GM21825 (cell line): ENCODE measurements at regions not wholly inside any gene's neighbourhood (a gene's known extent, or its start where the extent isn't known, plus 50 kb on each side); places are given as distances from the start of the nearest gene placed in this dataset.

Experiments
- ATAC-seq: cut with Tn5 transposase; IDR thresholded peaks from one replicate; pipeline ENCODE4 v1.9.1; 2021; ENCODE audit warnings: mild to moderate bottlenecking, moderate library complexity; ENCODE audit not compliant: unreplicated experiment

DNA sequence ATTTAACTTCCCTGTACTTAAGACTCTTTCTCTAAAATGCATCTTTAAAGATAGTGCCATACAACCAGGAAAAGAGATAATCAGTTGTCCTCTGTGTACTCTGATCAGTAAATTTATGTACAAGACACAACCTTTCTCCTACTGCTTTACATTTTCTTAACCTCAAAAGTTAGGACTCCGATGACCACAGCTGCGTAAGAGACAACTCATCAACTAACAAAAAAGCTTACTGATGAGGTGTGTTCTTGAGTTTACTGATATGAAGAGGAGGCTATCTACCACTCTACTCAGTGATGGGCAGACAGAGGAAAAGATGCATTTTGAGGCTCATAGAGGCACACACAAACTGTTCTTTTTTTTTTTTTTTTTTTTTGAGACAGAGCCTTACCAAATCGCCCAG lies 71.4 kb upstream of the HIF1A start:
- ATAC-seq: no peak

- ATAC-seq: no peak
Measured at GRCh38 chr14:61625165-61625564, 70.1 kb upstream of the HIF1A start.

DNA sequence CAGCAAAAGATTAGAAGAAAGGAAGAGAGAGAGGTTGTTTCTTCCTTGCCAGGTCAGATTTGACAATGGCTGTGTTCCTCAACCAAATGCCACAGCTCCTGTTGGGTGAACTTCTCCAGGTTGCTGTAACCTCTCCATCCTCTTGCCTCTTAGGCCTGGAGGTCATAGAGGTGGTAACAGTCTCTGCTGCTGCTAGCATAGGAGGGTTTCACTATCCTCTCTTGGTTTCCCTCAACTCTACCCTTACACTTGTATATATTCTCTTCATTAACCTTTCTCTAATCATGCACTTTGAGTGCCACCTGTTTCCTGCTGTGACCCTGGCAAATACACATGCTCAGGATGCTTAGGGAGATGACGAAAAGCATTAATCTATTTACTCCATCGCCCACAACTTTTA lies 67.7 kb upstream of the HIF1A start:
- ATAC-seq: no peak

DNA sequence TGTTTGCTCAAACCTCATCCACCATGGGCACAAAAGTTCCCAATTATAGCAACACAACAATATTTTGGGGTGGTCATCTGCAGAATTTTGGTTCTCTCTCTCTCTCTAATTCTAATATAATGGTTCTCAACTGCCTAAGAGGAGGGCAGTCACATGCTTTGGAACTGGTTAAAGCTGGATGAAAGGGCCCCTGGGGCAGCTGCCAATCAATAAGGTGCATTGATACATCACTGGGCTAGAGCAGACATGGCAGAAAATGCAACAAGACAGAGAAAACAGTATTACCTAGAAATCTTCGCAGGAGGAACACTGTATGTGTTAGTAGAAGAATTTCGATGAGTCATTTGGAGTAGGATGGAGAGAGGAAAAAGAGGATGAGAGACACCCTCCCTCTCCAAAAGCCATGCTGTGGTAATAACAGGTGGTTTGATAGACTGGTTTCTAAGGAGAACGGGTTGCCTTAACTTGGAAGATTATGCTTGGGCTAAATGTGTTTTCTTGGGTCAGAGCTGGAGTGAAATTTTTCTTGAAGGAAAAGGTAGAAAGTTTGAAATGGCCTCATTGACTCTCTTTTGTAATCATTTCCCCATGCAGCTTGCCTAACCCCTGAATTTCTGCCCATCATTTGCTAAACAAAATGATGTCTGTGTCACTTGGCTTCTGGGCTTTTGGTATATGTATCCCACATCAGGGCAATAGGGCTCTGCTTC lies 67.1 kb upstream of the HIF1A start:
- no peak for ATAC-seq

- no peak for ATAC-seq
Measured at GRCh38 chr14:61630399-61631044, 64.8 kb upstream of the HIF1A start.

- ATAC-seq: no peak
Measured at GRCh38 chr14:61631045-61631687, 64.1 kb upstream of the HIF1A start.

- no peak for ATAC-seq
Measured at GRCh38 chr14:61632401-61632800, 62.9 kb upstream of the HIF1A start.

DNA sequence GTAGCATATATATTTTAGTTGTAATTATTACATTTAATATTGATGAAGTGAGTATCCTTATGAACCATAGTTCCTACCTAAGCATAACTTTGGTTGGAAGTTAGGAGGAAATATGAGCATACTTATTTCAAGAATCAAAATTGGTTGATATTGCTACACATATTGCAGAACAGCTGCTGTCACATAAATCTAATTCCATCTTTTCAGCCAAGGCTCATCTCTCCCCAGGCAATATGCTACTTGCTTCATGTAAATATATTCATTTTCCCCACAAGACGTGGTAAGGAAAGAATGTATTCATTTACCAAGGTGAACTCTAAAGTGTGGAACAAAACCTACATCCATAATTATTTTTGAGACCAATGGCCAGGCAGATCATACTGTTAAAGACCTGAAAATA lies 62.5 kb upstream of the HIF1A start:
- ATAC-seq: no peak

GRCh38 chr14:61636291-61636690 lies 59.0 kb upstream of the HIF1A start:
- ATAC-seq: no peak

DNA sequence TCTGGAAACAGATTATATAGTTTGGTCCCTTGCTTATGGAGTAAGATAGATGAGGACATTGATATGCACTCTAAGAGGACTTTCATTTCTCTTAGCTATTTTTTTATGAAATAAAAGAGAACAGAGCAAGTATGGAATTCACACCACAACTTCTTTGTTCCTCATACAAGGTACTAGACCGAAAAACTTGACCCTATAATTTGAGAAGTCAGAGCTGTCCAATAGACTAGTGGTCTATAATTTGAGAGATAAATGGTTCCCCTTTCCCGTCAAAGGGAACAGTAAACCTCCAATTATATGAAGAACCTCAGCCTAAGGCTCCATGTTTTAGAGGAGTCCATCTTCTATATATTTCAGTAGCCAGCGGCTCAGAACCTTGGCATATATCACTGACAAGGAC lies 58.5 kb upstream of the HIF1A start:
- no peak for ATAC-seq

GRCh38 chr14:61638595-61639387 lies 56.5 kb upstream of the HIF1A start:
- no peak for ATAC-seq

- no peak for ATAC-seq
Measured at GRCh38 chr14:61640158-61641136, 54.9 kb upstream of the HIF1A start.

DNA sequence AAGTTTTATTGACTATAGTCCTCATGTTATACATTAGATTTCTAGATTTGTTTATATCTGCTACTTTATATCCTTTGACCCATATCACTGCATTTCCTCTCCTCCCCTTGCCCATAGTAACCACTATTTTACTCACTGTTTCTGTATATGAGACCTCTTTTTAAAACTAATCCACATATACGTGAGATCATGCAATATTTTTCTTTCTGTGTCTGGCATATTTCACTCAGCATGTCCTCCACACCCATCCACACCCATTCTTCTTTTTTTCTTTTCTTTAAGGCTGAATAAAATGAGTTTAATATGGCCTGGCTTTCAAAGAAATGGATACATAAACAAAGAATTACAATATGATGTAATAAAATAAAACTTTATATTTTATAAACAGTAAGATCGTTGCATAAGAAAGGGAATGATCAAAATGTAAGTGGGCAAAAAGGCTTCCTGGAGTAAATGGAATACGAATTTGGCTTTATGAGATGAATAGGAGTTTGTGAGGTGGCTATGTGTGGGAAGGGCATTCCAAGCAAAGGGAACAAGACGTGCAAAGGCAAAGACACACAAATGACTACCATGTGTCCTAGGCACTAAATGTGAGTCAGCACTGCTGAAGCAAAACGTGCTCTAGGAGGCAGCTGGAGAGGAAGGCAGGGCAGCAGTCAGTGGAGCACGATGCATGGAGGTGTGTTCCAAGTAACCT lies 53.2 kb upstream of the HIF1A start:
- ATAC-seq: no peak

- no peak for ATAC-seq
Measured at GRCh38 chr14:61642614-61642982, 52.7 kb upstream of the HIF1A start.

GRCh38 chr14:61643555-61643954 lies 51.8 kb upstream of the HIF1A start:
- ATAC-seq: no peak

- peak; percentile 15 for ATAC-seq
Measured at GRCh38 chr14:61644175-61644574, 51.1 kb upstream of the HIF1A start.

DNA sequence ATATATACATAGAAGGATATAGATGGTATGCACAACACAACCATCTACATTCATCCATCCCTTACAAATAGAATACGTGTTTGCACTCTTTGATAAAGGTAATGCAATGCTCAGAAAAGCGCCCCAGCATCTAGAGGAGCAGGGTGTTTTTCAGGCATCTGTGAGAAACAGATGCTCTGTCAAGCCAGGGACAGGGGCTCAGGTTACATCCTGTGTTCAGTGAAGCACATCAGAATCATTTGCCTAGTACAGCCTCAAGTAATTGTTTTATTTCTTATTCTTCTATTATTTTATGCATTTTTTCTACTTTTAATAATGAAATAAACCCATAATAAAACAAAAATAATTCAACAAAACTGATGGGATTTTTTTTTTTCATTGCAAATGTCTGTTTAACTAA lies 50.5 kb upstream of the HIF1A start:
- ATAC-seq: peak; percentile 89

- ATAC-seq: no peak
Measured at GRCh38 chr14:61645247-61645646, 50.1 kb upstream of the HIF1A start.
